GM18951 (cell line): ENCODE measurements at regions not wholly inside any gene's neighbourhood (a gene's known extent, or its start where the extent isn't known, plus 50 kb on each side); places are given as distances from the start of the nearest gene placed in this dataset.

Source experiments
- POLR2A ChIP-seq: IDR thresholded peaks from 4 replicates; pipeline ENCODE4 v1.6.1; 2011; ENCODE audit warnings: mild to moderate bottlenecking; ENCODE audit not compliant: insufficient read length, insufficient read depth; ENCODE audit errors: extremely low read depth
- in situ Hi-C: fragments of 300-500 bp; cut with MboI; formaldehyde crosslinking; loops from one replicate; pipeline ENCODE4 v1.12.0; 2022; ENCODE audit warnings: low sequenced_read_pairs, mixed read lengths, inconsistent platforms; ENCODE audit not compliant: unreplicated experiment

DNA sequence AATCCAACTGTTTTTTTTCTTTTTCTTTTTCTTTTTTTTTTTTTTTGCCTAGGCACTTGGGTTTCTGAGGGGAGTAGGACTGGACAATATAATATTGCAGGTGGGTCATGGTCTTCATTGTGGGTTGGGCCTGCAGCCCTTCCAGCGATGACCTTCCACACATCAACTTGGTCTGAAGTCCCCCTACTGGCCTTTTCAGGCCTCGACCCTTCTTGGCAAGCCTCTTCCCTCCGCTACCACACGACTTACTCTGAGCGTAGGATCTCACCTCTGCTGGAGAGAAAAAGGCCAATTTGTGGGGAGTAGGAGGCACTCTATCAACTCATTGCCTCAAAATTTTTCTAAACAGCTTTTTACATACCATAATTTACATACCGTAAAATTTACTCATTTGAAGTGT is 51.1 kb upstream of the GRIK3 start:
- TF ChIP-seq POLR2A: no peak
- in situ Hi-C loops: no loop called here

DNA sequence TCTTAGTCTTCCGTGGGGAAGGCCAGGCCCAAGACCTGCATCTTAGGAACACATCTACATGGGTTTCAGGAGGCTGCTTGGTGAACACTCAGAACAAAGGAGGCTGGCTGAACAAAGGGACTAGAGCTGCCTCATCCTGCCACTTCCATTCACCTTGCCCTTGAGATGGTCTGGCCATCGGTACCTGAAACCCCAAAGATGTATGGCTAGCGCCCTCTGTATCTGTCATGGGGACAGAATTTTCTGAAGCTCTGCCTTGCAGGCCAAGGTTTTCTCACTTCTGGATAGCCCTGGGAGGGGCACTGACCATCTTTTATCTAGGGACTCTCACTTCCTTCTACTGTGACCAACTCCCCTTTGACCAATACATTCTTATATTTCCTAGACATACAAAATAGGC is 55.4 kb upstream of the GRIK3 start:
- TF ChIP-seq POLR2A: no peak
- in situ Hi-C loops: no loop called here

DNA sequence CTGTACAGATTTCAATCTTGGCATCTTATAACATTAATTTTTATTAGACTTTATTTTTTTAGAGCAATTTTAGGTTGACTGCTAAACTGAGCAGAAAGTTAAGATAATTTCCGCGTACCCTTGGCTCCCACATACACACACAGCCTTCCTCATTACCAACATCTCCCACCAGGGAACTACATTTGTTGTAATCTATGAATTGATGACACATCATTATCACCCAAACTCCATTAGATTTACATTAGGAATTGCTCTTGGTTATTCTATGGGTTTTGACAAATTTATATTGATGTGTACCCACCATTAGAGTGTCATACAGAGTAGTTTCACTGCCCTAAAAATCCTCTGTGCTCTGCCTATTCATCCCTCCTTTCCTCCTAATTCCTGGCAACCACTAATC is 56.4 kb upstream of the GRIK3 start:
- in situ Hi-C loops: no loop called here
- no peak for TF ChIP-seq POLR2A

DNA sequence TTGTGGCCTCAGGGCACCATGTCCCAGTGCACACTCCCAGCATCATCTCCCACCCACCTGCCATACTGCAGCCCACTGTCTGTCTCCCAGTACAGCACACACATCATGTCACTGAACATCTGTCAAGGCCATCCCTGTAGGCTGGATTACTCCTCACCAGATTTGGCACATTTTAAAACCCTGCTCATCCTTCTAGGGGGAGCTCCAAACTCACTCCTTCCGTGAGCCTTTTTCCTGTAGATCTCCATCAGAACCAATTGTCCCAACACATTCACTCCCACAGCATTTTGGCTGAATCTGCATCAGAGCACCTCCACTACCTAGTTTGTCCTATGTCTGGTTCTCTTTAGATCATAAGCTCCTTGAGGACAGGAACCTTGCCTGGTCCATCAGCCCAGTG is 58.6 kb upstream of the GRIK3 start:
- in situ Hi-C loops: no loop called here
- no peak for TF ChIP-seq POLR2A

DNA sequence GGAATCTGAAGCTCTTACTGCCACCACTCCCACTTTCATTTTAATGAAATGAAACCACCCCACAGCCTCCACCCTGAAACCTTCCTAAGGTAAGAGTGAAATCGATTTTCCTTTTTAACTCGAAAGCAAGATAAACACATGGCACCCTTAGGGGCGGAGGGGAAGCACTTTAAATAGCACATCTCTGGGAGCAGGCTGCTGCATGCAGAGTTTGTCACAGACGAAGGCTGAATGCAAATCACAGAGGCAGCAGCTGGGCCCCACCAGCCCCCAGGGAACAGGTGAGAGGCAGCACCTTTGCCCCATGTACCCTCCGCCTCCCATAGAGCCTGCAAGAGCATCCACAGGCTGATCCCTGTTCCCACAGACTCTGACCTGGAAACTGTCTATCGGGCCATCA is 60.0 kb upstream of the GRIK3 start:
- in situ Hi-C loops: no loop called here
- no peak for TF ChIP-seq POLR2A

DNA sequence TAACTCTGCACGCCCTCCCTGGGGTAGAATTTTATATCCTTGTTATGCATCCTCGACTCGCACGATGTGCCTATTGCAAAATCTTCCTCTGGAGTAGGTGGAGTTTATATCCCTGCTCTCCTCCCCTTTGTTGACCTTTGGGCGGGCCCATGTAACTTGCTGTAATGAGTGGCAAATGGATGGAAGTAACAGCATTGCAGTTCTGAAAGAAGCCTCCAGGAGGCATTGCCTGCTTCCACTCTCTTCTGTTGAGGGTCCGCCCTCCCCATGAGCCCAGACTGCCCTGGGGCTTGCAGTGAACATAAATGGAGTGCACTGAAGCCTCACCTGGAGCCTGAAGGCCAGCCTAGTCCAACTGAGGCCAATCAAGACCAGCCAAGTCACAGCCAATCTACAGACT is 62.2 kb upstream of the GRIK3 start:
- in situ Hi-C loops: no loop called here
- TF ChIP-seq POLR2A: no peak

DNA sequence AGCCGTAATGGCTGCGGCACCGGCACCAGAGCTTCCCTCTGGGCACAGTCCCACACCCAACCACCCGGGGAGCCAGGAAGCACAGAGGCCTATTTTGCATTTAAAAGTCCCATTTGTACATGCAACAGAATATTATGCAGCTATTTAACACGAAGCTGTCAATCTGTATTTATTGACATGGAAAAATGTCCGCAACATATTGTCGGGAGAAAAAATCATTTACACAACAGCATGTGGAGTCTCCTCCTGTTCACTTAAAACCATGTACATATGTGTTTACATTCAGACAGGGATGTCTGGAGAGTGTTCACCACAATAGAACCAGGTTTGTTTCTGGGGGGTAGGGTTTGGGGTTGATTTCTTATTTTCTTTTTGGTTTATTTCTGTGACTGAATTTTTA is 63.4 kb upstream of the GRIK3 start:
- no peak for TF ChIP-seq POLR2A
- in situ Hi-C loops: no loop called here

DNA sequence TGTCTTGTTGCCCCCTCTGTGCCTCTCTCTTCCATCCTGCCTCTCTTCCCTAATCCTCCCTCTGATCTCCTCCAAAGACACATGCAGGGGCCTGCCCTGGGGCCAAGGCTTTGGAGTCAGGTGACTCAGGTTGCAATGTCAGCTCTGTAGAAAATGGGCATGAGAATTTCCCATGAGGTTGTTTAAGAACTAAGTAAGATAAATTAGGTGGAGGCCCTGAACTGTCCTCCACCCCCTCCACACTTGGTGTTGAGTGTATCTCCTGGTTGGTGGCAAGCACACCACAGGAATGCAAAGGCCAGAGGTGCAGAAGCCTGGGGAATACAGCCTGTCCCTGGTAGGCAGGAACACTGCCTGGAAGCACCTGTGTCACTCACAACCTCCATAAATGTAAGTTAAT is 63.9 kb upstream of the GRIK3 start:
- TF ChIP-seq POLR2A: no peak
- in situ Hi-C loops: no loop called here

DNA sequence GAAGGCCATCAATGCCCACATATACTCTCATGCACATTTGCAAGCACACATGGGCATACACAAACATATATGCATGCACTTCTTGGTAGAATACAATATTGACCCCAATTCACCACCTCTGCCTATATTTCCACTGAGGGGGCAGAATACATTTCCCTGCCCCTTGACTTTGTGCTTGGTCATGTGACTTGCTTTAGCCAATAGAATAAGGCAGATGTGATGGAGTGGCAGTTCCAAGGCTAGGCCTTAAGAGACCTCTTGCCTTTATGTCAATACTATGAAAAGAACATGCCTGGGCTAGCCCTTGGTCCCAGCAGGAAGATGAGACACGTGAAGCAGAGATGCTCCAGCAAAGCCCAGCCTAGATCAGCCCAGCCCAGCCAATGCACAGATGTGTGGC is 66.0 kb upstream of the GRIK3 start:
- in situ Hi-C loops: no loop called here
- no peak for TF ChIP-seq POLR2A

DNA sequence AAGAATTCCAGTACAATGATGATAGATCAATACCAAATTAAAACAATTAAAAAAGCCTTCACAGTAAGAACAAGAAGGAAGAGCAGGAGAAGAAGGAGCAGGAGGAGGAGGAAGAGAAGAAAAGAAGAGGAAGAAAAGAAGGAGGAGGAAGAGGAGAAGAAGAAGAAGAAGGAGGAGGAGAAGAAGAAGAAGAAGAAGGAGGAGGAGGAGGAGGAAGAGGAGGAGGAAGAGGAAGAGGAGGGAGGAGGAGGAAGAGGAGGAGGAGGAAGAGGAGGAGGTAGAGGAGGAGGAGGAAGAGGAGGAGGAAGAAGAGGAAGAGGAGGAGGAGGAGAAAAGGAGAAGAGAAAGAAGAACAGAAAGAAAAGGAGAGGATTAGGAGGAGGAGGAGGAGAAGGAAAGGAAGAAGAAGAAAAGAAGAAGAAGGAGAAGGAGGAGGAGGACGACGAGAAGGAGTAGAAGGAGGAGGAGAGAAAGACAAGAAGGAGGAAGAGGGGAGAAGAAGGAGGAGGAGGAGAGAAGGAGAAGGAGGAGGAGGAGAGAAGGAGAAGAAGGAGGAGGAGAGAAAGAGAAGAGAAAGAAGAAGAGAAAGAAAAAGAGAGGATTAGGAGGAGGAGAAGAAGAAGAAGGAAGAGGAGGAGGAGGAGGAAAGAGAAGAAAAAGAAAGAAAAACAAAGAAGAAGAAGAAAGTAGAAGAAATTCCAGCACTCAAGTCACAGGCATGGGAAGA is 68.5 kb upstream of the GRIK3 start:
- TF ChIP-seq POLR2A: no peak
- in situ Hi-C loops: no loop called here

DNA sequence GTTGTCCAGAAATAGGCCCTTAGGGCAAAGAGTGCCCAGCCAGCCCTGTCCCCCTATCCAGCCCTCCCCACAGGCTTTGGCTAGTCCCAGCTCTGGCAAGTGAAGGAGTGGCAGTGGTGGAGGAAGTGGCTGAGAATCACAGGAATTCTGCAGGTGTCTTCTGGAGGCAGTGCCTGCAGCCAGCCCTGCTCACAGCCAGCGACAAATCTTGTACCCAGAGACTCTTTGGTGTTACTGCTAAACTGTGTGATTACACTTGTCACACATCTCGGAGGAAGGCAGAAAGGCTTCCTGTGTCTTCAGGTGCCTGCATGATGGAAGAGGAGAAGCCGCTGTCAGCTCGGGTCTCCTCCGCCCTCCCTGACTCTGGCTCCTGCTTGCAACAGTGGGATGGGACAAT is 71.6 kb upstream of the GRIK3 start:
- in situ Hi-C loops: no loop called here
- no peak for TF ChIP-seq POLR2A

DNA sequence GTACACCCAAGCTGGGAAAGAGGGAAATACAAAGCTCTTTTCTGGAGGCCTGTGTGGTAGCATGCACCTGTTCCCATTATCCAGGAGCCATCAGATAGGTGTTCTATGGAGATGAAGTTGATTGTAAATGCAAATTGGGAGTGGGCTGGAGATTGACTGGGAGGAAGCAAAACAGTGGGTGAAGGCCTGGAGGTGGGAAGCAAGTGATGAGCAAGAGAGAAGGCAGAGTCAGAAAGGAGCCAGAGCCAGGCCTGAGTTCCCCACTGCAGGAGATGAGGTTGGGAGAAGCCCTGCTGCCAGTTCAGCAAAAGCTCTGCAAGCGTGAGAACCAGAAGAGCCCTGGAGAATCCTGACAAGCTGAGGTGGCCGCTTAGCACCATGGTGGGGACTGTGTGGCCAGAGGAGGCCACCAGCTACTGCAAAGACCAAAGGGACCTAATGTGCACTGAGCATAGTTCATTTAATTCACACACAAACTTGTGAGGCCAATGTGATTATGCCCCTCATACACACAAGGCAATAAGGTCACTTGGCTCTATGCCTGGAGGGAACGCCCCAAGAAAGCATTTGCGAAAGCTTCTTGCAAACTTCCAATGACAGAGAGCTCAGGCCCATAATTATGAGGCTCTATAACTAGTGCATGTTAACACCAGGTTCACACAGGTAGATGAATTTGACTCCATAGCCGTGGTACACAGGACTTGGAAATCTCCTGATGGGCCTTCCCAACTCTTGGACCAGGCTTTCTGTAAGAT is 73.0 kb upstream of the GRIK3 start:
- in situ Hi-C loops: no loop called here
- no peak for TF ChIP-seq POLR2A

DNA sequence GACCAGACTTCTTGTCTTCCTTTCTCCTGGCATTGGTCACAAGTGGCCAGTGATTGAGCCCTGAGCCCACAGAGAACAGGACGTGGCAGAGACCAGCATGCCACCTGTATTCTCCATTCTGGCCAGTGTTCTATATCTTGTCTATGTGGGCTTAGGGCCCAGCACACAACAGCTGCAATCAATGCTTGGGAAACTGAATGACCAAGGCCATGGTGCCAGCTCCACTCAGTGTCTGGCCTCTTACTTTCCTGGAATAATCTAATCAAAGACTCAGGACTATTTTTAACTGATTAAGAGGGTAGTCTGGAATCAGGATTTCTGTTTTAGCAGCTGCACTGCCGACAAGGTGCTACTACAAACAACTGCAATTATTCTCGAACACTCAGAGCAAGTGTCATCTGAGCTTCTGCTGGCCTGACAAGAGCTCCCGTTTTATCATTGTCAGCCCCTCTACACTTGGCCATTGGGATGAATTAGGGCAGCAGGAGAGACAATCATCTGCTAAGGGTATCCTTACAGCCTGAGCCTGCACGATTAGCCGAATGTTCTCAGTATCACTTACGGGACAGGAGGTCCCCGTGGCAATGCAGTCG is 74.4 kb upstream of the GRIK3 start:
- no peak for TF ChIP-seq POLR2A
- in situ Hi-C loops: no loop called here

DNA sequence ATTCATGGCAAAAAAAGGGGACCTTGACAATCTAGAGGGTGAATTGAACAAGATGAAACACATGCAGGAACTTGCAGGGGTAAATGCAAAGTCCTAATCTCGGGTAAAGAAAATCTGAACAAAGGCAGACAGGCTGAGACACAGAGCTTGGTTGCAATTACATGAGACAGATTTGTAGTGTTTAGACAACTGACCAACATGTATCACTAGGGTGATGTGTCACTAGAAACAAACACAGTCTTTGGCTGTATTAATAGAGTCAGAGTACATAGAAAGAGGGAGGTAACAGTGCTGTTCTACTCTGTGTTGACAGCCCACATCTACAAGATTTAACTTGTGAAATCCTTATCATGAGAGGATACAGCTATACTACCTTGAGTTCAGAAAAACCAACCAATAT is 78.1 kb upstream of the GRIK3 start:
- no peak for TF ChIP-seq POLR2A
- in situ Hi-C loops: no loop called here
